IPS-NIHi7 (cell line): ENCODE measurements at regions not wholly inside any gene's neighbourhood (a gene's known extent, or its start where the extent isn't known, plus 50 kb on each side); places are given as distances from the start of the nearest gene placed in this dataset.

Experiments
- DNase-seq: peaks from one replicate; pipeline ENCODE4 v3.0.0; 2012; ENCODE audit warnings: mixed read lengths; ENCODE audit errors: extremely low spot score

GRCh38 chr6:44660561-44661220 lies 273.2 kb downstream of the CDC5L start:
- DNase-seq = no peak

- DNase-seq = no peak
Measured at GRCh38 chr6:44661221-44662008, 273.9 kb downstream of the CDC5L start.

GRCh38 chr6:44662461-44663121 lies 275.1 kb downstream of the CDC5L start:
- DNase-seq = peak; percentile 60

- no peak for DNase-seq
Measured at GRCh38 chr6:44663860-44664634, 276.5 kb downstream of the CDC5L start.

GRCh38 chr6:44664716-44665115 lies 277.2 kb downstream of the CDC5L start:
- no peak for DNase-seq

GRCh38 chr6:44665143-44665542 lies 277.6 kb downstream of the CDC5L start:
- DNase-seq = no peak

- no peak for DNase-seq
Measured at GRCh38 chr6:44665683-44666082, 278.2 kb downstream of the CDC5L start.

- DNase-seq = no peak
Measured at GRCh38 chr6:44666324-44666723, 278.8 kb downstream of the CDC5L start.

- DNase-seq = peak; percentile 40
Measured at GRCh38 chr6:44667226-44667625, 279.7 kb downstream of the CDC5L start.

GRCh38 chr6:44667668-44668390 lies 280.3 kb downstream of the CDC5L start:
- DNase-seq = peak; percentile 57

- no peak for DNase-seq
Measured at GRCh38 chr6:44668391-44668930, 281.0 kb downstream of the CDC5L start.

GRCh38 chr6:44668976-44669934 lies 281.7 kb downstream of the CDC5L start:
- DNase-seq = no peak

- no peak for DNase-seq
Measured at GRCh38 chr6:44670146-44670545, 282.6 kb downstream of the CDC5L start.

GRCh38 chr6:44671333-44671732 lies 283.8 kb downstream of the CDC5L start:
- DNase-seq = no peak

GRCh38 chr6:44672086-44672485 lies 284.6 kb downstream of the CDC5L start:
- DNase-seq = no peak

- no peak for DNase-seq
Measured at GRCh38 chr6:44672841-44673240, 285.3 kb downstream of the CDC5L start.

- DNase-seq = no peak
Measured at GRCh38 chr6:44674226-44675155, 287.0 kb downstream of the CDC5L start.

GRCh38 chr6:44675449-44675848 lies 287.9 kb downstream of the CDC5L start:
- no peak for DNase-seq
